CD4-positive, alpha-beta T cell (primary cell): ENCODE measurements at regions not wholly inside any gene's neighbourhood (a gene's known extent, or its start where the extent isn't known, plus 50 kb on each side); places are given as distances from the start of the nearest gene placed in this dataset.

Experiments
- ATAC-seq: fragments of 200-7000 bp; cut with Tn5 transposase; one replicate; pipeline ENCODE4 v1.10.0; 2022; ENCODE audit warnings: mild to moderate bottlenecking; ENCODE audit not compliant: poor library complexity
- CTCF ChIA-PET: fragments of 350-600 bp; sonication (Branson Sonifier 250); formaldehyde crosslinking; loops from one replicate; lab custom pipeline; 2021; ENCODE audit warnings: antibody characterized with exemption, inconsistent platforms; lab: Charles Lee
- POLR2A ChIA-PET: fragments of 350-600 bp; sonication (Branson Sonifier 250); formaldehyde crosslinking; loops from one replicate; lab custom pipeline; 2021; ENCODE audit warnings: antibody characterized with exemption, inconsistent platforms; lab: Charles Lee
- DNase-seq, 14 experiments: peaks; one replicate each; pipeline ENCODE4 v3.0.0-alpha.2; 2013 to 2020; ENCODE audit warnings: mixed read lengths in 2 of 14
- H3K27ac ChIP-seq, 2 donors: one replicate each; pipeline versions ENCODE4 v1.5.1 to v1.7.0; 2013; ENCODE audit warnings: low read length in 2 of 2, low read depth in 1 of 2, mild to moderate bottlenecking in 1 of 2
- H3K27me3 ChIP-seq, 2 experiments: 1 replicate in 1 of 2; 2 replicates in 1 of 2; pipeline versions ENCODE4 v1.6.1 to v1.7.0; 2013; ENCODE audit warnings: low read length in 2 of 2, control low read depth in 1 of 2, mild to moderate bottlenecking in 1 of 2, moderate library complexity in 1 of 2; ENCODE audit not compliant: insufficient read depth in 2 of 2, control insufficient read depth in 1 of 2
- H3K36me3 ChIP-seq: one replicate; pipeline ENCODE4 v1.6.1; 2013; ENCODE audit warnings: low read length, control low read depth; ENCODE audit not compliant: insufficient read depth
- H3K4me1 ChIP-seq: one replicate; pipeline ENCODE4 v1.6.1; 2013; ENCODE audit warnings: low read length, control low read depth; ENCODE audit not compliant: insufficient read depth
- H3K4me3 ChIP-seq: one replicate; pipeline ENCODE4 v1.5.1; 2013; ENCODE audit warnings: mild to moderate bottlenecking, low read length, moderate library complexity
- H3K9me3 ChIP-seq, 2 experiments: 1 replicate in 1 of 2; 2 replicates in 1 of 2; pipeline versions ENCODE4 v1.6.1 to v1.7.0; 2013; ENCODE audit warnings: low read length in 2 of 2, mild to moderate bottlenecking in 2 of 2, control low read depth in 1 of 2, moderate library complexity in 1 of 2; ENCODE audit not compliant: control insufficient read depth in 1 of 2, insufficient read depth in 1 of 2
- H3K27ac Mint-ChIP-seq: one replicate; pipeline ENCODE4 v1.8.0; 2020; ENCODE audit warnings: mixed read lengths
- H3K27me3 Mint-ChIP-seq: one replicate; pipeline ENCODE4 v1.8.0; 2021; ENCODE audit warnings: mixed read lengths
- H3K36me3 Mint-ChIP-seq: one replicate; pipeline ENCODE4 v1.8.0; 2021; ENCODE audit warnings: low read depth, mixed read lengths
- H3K4me1 Mint-ChIP-seq: one replicate; pipeline ENCODE4 v1.8.0; 2021; ENCODE audit warnings: low read depth, mixed read lengths
- H3K4me3 Mint-ChIP-seq: one replicate; pipeline ENCODE4 v1.8.0; 2020; ENCODE audit warnings: mild to moderate bottlenecking, mixed read lengths
- H3K9me3 Mint-ChIP-seq: one replicate; pipeline ENCODE4 v1.8.0; 2020; ENCODE audit warnings: mixed read lengths
- intact Hi-C, 2 experiments: fragments of 100-400 bp; cut with DNase I in 1 of 2; cut with micrococcal nuclease in 1 of 2; formaldehyde crosslinking; loops; one replicate each; pipeline versions ENCODE4 v1.15.1 to v1.9.0; 2023 to 2025; cut with DNase I, micrococcal nuclease
- TF ChIP-seq, protein P1 (sequence below): fragments of 200-600 bp; IDR thresholded peaks from one replicate; pipeline ENCODE4 v1.8.0; 2022; ENCODE audit warnings: antibody characterized with exemption, mild to moderate bottlenecking

DNA sequence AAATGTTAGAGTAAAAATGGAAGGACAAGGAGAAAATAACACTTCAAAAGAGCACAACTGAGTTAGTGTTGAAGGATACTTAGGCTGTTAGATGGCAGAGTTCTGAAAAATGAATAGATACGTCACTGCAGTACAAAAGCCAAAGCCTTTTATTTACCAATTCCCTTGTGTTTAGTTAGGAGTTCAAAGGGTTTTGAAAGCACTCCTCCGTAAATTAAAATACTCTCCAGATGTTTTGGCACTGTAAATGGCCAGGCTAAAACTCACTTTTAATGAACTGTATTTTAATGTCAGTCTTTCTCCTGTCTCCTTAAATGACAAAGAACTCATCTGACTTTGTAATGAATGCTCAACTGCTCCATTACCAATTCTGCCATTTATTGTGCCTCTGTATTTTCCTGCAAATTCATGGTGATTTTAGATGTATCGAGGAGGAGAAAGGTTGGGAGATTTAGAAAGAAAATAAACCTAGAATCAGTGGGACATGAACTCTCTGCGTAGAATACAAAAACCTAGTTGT, 1727.2 kb downstream of the MAT2B start:
- H3K27ac ChIP-seq, result no peak overlapping the region
- Mint-ChIP-seq H3K27ac (no peak overlapping the region), H3K4me1 (no peaks in the 10 kb centered on the region), H3K4me3 (no peak overlapping the region), H3K36me3 (no peaks in the 10 kb centered on the region), H3K27me3 (no peaks in the 10 kb centered on the region), H3K9me3 (peaks cover 3% of the 10 kb centered on the region)
- H3K9me3 ChIP-seq, result no peaks in the 10 kb centered on the region
- ChIA-PET POLR2A (no interaction called here), CTCF (no interaction called here)
- intact Hi-C loops, result no loop called here
- H3K27me3 ChIP-seq, result no peaks in the 10 kb centered on the region
- ATAC-seq (no peak), DNase-seq (no peak)
- H3K4me1 ChIP-seq, result no peaks in the 10 kb centered on the region
- TF ChIP-seq, protein P1, sequence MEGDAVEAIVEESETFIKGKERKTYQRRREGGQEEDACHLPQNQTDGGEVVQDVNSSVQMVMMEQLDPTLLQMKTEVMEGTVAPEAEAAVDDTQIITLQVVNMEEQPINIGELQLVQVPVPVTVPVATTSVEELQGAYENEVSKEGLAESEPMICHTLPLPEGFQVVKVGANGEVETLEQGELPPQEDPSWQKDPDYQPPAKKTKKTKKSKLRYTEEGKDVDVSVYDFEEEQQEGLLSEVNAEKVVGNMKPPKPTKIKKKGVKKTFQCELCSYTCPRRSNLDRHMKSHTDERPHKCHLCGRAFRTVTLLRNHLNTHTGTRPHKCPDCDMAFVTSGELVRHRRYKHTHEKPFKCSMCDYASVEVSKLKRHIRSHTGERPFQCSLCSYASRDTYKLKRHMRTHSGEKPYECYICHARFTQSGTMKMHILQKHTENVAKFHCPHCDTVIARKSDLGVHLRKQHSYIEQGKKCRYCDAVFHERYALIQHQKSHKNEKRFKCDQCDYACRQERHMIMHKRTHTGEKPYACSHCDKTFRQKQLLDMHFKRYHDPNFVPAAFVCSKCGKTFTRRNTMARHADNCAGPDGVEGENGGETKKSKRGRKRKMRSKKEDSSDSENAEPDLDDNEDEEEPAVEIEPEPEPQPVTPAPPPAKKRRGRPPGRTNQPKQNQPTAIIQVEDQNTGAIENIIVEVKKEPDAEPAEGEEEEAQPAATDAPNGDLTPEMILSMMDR, result no peak
- no peaks in the 10 kb centered on the region for H3K36me3 ChIP-seq
- H3K4me3 ChIP-seq, result no peak overlapping the region

DNA sequence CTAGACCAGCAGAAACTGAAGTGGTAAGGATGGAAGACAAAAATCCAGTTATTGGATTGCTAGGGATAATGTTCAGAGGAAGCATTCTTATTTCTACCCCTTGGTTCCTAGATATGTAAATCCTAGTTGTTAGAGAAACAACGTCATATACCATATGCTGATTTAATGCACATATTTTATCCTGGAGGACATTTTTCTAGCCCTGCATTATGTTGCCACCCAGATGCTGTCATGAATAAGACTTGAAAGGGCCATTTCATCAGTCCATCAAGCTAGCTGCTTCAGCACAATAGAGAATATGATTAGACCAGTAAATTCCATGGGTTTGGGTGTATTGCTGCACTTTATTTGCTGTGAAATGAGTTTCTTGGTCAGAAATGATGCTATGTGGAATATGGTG, 1736.4 kb downstream of the MAT2B start:
- TF ChIP-seq, protein P1, result no peak
- H3K27ac ChIP-seq, result no peak overlapping the region
- intact Hi-C loops, result no loop called here
- POLR2A ChIA-PET, result no interaction called here
- H3K4me1 ChIP-seq, result no peaks in the 10 kb centered on the region
- no peak for DNase-seq
- no peaks in the 10 kb centered on the region for H3K27me3 ChIP-seq
- peaks cover 3% of the 10 kb centered on the region for H3K9me3 Mint-ChIP-seq
- H3K27me3 Mint-ChIP-seq, result no peaks in the 10 kb centered on the region
- no peaks in the 10 kb centered on the region for H3K36me3 Mint-ChIP-seq
- no peak overlapping the region for H3K4me3 ChIP-seq
- no peaks in the 10 kb centered on the region for H3K36me3 ChIP-seq
- no peaks in the 10 kb centered on the region for H3K9me3 ChIP-seq
- ATAC-seq, result no peak
- no peaks in the 10 kb centered on the region for H3K4me1 Mint-ChIP-seq
- H3K4me3 Mint-ChIP-seq, result no peak overlapping the region
- H3K27ac Mint-ChIP-seq, result no peak overlapping the region
- CTCF ChIA-PET, result no interaction called here

DNA sequence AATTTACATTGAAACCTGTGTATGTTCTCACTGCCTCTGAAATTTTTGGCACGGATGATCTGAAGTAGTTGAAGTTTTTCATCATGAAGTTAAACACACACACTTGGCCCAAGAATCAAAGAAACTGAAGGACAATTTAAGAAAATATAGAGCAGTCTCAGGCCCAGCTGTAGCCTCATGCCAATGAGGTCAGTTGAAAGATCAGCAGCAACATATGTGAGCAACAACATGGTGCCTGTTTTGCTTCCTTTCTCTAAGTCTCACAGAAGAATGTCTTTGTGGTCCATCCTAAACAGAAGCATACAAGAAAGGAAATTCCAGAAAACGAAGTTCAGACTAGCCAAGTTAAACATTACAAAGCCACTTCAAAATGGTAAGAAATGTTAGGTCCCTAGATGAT, 1737.2 kb downstream of the MAT2B start:
- intact Hi-C loops, result no loop called here
- ChIA-PET CTCF (no interaction called here), POLR2A (no interaction called here)
- Mint-ChIP-seq H3K4me1 (no peaks in the 10 kb centered on the region), H3K4me3 (no peak overlapping the region), H3K27ac (no peak overlapping the region), H3K36me3 (no peaks in the 10 kb centered on the region), H3K9me3 (peaks cover 3% of the 10 kb centered on the region), H3K27me3 (no peaks in the 10 kb centered on the region)
- no peaks in the 10 kb centered on the region for H3K27me3 ChIP-seq
- H3K27ac ChIP-seq, result no peak overlapping the region
- H3K36me3 ChIP-seq, result no peaks in the 10 kb centered on the region
- TF ChIP-seq, protein P1, result no peak
- H3K4me1 ChIP-seq, result no peaks in the 10 kb centered on the region
- ATAC-seq (no peak), DNase-seq (no peak)
- no peak overlapping the region for H3K4me3 ChIP-seq
- H3K9me3 ChIP-seq, result no peaks in the 10 kb centered on the region
